ENCODE measurements at regions not wholly inside any gene's neighbourhood (a gene's known extent, or its start where the extent isn't known, plus 50 kb on each side); places are given as distances from the start of the nearest gene placed in this dataset.

DNA sequence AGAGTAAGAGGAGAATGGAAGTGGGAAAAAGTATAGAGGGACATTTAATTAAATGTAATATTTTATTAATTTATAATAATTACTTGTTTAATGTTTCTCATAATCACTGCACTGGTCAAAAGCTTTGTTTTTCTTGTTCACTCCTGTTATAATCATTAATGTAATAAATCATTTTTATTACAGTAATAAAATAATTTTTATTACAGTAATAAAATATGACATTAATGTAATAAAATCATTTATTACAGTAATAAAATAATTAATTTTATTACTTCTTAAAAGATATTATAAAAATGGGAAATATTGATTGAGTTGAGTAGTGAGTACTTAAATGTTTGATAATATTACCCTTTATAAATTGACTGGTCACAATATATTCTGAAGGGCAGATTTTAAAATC is 181.1 kb upstream of the SOX2 start:
- Mint-ChIP-seq H3K36me3 (ENCODE audit: low read depth) (no peaks in the 10 kb centered on the region), H3K9me3 (no peaks in the 10 kb centered on the region), H3K4me3 (no peak overlapping the region), H3K27me3 (ENCODE audit: insufficient read depth, low read depth, poor library complexity) (no peaks in the 10 kb centered on the region), H3K4me1 (peaks cover 18% of the 10 kb centered on the region), H3K27ac (no peak overlapping the region)
- no peak for DNase-seq (ENCODE audit: low spot score)
- H2AFZ ChIP-seq = no peak overlapping the region
- TF ChIP-seq POLR2AphosphoS5 (IDR thresholded peaks at IDR 0.05; ENCODE audit: low read depth) (no peak), ZNF114 (CRISPR knock-in tag; IDR thresholded peaks at IDR 0.05) (no peak), EZH2 (IDR thresholded peaks at IDR 0.05; ENCODE audit: low read depth, unreplicated experiment) (no peak), EZH2phosphoT487 (IDR thresholded peaks at IDR 0.05; ENCODE audit: unreplicated experiment) (no peak), CREB1 (CRISPR knock-in tag; IDR thresholded peaks at IDR 0.05; ENCODE audit: low read depth) (no peak), JUNB (IDR thresholded peaks at IDR 0.05; ENCODE audit: unreplicated experiment) (no peak), STAT1 (IDR thresholded peaks at IDR 0.05; ENCODE audit: unreplicated experiment) (no peak), NANOG (IDR thresholded peaks at IDR 0.05; ENCODE audit: borderline replicate concordance) (no peak), ZNF331 (CRISPR knock-in tag; IDR thresholded peaks at IDR 0.05; ENCODE audit: low read depth) (no peak)
- TF ChIP-seq, protein P1, sequence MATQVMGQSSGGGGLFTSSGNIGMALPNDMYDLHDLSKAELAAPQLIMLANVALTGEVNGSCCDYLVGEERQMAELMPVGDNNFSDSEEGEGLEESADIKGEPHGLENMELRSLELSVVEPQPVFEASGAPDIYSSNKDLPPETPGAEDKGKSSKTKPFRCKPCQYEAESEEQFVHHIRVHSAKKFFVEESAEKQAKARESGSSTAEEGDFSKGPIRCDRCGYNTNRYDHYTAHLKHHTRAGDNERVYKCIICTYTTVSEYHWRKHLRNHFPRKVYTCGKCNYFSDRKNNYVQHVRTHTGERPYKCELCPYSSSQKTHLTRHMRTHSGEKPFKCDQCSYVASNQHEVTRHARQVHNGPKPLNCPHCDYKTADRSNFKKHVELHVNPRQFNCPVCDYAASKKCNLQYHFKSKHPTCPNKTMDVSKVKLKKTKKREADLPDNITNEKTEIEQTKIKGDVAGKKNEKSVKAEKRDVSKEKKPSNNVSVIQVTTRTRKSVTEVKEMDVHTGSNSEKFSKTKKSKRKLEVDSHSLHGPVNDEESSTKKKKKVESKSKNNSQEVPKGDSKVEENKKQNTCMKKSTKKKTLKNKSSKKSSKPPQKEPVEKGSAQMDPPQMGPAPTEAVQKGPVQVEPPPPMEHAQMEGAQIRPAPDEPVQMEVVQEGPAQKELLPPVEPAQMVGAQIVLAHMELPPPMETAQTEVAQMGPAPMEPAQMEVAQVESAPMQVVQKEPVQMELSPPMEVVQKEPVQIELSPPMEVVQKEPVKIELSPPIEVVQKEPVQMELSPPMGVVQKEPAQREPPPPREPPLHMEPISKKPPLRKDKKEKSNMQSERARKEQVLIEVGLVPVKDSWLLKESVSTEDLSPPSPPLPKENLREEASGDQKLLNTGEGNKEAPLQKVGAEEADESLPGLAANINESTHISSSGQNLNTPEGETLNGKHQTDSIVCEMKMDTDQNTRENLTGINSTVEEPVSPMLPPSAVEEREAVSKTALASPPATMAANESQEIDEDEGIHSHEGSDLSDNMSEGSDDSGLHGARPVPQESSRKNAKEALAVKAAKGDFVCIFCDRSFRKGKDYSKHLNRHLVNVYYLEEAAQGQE (IDR thresholded peaks at IDR 0.05; ENCODE audit: unreplicated experiment) = no peak
- TF ChIP-seq, protein P2, sequence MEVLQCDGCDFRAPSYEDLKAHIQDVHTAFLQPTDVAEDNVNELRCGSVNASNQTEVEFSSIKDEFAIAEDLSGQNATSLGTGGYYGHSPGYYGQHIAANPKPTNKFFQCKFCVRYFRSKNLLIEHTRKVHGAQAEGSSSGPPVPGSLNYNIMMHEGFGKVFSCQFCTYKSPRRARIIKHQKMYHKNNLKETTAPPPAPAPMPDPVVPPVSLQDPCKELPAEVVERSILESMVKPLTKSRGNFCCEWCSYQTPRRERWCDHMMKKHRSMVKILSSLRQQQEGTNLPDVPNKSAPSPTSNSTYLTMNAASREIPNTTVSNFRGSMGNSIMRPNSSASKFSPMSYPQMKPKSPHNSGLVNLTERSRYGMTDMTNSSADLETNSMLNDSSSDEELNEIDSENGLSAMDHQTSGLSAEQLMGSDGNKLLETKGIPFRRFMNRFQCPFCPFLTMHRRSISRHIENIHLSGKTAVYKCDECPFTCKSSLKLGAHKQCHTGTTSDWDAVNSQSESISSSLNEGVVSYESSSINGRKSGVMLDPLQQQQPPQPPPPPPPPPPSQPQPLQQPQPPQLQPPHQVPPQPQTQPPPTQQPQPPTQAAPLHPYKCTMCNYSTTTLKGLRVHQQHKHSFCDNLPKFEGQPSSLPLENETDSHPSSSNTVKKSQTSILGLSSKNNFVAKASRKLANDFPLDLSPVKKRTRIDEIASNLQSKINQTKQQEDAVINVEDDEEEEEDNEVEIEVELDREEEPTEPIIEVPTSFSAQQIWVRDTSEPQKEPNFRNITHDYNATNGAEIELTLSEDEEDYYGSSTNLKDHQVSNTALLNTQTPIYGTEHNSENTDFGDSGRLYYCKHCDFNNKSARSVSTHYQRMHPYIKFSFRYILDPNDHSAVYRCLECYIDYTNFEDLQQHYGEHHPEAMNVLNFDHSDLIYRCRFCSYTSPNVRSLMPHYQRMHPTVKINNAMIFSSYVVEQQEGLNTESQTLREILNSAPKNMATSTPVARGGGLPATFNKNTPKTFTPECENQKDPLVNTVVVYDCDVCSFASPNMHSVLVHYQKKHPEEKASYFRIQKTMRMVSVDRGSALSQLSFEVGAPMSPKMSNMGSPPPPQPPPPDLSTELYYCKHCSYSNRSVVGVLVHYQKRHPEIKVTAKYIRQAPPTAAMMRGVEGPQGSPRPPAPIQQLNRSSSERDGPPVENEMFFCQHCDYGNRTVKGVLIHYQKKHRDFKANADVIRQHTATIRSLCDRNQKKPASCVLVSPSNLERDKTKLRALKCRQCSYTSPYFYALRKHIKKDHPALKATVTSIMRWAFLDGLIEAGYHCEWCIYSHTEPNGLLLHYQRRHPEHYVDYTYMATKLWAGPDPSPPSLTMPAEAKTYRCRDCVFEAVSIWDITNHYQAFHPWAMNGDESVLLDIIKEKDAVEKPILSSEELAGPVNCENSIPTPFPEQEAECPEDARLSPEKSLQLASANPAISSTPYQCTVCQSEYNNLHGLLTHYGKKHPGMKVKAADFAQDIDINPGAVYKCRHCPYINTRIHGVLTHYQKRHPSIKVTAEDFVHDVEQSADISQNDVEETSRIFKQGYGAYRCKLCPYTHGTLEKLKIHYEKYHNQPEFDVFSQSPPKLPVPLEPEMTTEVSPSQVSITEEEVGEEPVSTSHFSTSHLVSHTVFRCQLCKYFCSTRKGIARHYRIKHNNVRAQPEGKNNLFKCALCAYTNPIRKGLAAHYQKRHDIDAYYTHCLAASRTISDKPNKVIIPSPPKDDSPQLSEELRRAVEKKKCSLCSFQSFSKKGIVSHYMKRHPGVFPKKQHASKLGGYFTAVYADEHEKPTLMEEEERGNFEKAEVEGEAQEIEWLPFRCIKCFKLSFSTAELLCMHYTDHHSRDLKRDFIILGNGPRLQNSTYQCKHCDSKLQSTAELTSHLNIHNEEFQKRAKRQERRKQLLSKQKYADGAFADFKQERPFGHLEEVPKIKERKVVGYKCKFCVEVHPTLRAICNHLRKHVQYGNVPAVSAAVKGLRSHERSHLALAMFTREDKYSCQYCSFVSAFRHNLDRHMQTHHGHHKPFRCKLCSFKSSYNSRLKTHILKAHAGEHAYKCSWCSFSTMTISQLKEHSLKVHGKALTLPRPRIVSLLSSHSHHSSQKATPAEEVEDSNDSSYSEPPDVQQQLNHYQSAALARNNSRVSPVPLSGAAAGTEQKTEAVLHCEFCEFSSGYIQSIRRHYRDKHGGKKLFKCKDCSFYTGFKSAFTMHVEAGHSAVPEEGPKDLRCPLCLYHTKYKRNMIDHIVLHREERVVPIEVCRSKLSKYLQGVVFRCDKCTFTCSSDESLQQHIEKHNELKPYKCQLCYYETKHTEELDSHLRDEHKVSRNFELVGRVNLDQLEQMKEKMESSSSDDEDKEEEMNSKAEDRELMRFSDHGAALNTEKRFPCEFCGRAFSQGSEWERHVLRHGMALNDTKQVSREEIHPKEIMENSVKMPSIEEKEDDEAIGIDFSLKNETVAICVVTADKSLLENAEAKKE (CRISPR knock-in tag; IDR thresholded peaks at IDR 0.05) = no peak
- TF ChIP-seq, protein P3, sequence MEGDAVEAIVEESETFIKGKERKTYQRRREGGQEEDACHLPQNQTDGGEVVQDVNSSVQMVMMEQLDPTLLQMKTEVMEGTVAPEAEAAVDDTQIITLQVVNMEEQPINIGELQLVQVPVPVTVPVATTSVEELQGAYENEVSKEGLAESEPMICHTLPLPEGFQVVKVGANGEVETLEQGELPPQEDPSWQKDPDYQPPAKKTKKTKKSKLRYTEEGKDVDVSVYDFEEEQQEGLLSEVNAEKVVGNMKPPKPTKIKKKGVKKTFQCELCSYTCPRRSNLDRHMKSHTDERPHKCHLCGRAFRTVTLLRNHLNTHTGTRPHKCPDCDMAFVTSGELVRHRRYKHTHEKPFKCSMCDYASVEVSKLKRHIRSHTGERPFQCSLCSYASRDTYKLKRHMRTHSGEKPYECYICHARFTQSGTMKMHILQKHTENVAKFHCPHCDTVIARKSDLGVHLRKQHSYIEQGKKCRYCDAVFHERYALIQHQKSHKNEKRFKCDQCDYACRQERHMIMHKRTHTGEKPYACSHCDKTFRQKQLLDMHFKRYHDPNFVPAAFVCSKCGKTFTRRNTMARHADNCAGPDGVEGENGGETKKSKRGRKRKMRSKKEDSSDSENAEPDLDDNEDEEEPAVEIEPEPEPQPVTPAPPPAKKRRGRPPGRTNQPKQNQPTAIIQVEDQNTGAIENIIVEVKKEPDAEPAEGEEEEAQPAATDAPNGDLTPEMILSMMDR (conservative IDR thresholded peaks at IDR 0.05; ENCODE audit: low read depth in 2 of 2) = no peak
- TF ChIP-seq, protein P4, sequence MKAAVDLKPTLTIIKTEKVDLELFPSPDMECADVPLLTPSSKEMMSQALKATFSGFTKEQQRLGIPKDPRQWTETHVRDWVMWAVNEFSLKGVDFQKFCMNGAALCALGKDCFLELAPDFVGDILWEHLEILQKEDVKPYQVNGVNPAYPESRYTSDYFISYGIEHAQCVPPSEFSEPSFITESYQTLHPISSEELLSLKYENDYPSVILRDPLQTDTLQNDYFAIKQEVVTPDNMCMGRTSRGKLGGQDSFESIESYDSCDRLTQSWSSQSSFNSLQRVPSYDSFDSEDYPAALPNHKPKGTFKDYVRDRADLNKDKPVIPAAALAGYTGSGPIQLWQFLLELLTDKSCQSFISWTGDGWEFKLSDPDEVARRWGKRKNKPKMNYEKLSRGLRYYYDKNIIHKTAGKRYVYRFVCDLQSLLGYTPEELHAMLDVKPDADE (IDR thresholded peaks at IDR 0.05) = no peak
- no peaks in the 10 kb centered on the region for H4K20me1 ChIP-seq (replicated peaks; ENCODE audit: insufficient read depth)
- H3F3A ChIP-seq (replicated peaks; ENCODE audit: low read depth) = no peaks in the 10 kb centered on the region
- H3K27ac ChIP-seq (ENCODE audit: low read depth) = no peak overlapping the region
- H3K4me2 ChIP-seq = no peak overlapping the region
- no peaks in the 10 kb centered on the region for H3K79me2 ChIP-seq (replicated peaks; ENCODE audit: insufficient read depth)
- peaks cover 12% of the 10 kb centered on the region for H3K4me1 ChIP-seq (ENCODE audit: insufficient read depth)
- no peaks in the 10 kb centered on the region for H3K36me3 ChIP-seq (ENCODE audit: insufficient read depth)
- H3K4me3 ChIP-seq = no peak overlapping the region
- no peaks in the 10 kb centered on the region for H3K27me3 ChIP-seq (ENCODE audit: insufficient read depth)
- ATAC-seq = no peak
- H3K9me2 ChIP-seq (ENCODE audit: insufficient read depth) = no peaks in the 10 kb centered on the region

Measured in GM23338 (cell line).